Caco-2 (cell line): ENCODE measurements at regions not wholly inside any gene's neighbourhood (a gene's known extent, or its start where the extent isn't known, plus 50 kb on each side); places are given as distances from the start of the nearest gene placed in this dataset.

Source experiments
- BruUV-seq: library from RNA; stranded (reverse); fragments of 400-500 nt; replicated peaks from 2 replicates; lab custom pipeline; 2021; lab: Mats Ljungman, UMichigan
- CTCF ChIA-PET: fragments of 300-600 bp; sonication (Branson Sonifier 250); formaldehyde crosslinking; loops from one replicate; lab custom pipeline; 2022; ENCODE audit warnings: antibody characterized with exemption; lab: Charles Lee
- POLR2A ChIA-PET: fragments of 300-600 bp; sonication (Branson Sonifier 250); formaldehyde crosslinking; loops from one replicate; lab custom pipeline; 2022; ENCODE audit warnings: antibody characterized with exemption; lab: Charles Lee
- DNase-seq, 2 experiments: peaks; one replicate each; pipeline versions ENCODE4 v3.0.0 to v3.0.0-alpha.2; 2020 to 2022
- H3K27me3 ChIP-seq: replicated peaks from 2 replicates; pipeline ENCODE4 v1.6.0; 2011; ENCODE audit warnings: low read length; ENCODE audit not compliant: control insufficient read depth, insufficient read depth
- H3K36me3 ChIP-seq: 2 replicates; pipeline ENCODE4 v1.5.1; 2011; ENCODE audit warnings: low read length; ENCODE audit not compliant: control insufficient read depth, insufficient read depth
- H3K4me1 ChIP-seq: fragments of 250-450 bp; sonication (Bioruptor Pico); 2 replicates; pipeline ENCODE4 v1.5.1; 2020; ENCODE audit warnings: mild to moderate bottlenecking
- H3K4me3 ChIP-seq: 2 replicates; pipeline ENCODE4 v1.5.1; 2011; ENCODE audit warnings: low read depth, mild to moderate bottlenecking, control low read depth, low read length
- H3K9me3 ChIP-seq: fragments of 250-450 bp; sonication (Bioruptor Pico); 2 replicates; pipeline ENCODE4 v1.5.1; 2020; ENCODE audit warnings: mild to moderate bottlenecking, moderate library complexity
- H3K27ac Mint-ChIP-seq: one replicate; pipeline ENCODE4 v1.8.0; 2022; ENCODE audit warnings: mixed read lengths; ENCODE audit not compliant: unreplicated experiment
- H3K27me3 Mint-ChIP-seq: one replicate; pipeline ENCODE4 v1.8.0; 2022; ENCODE audit warnings: mixed read lengths; ENCODE audit not compliant: insufficient read depth, unreplicated experiment
- H3K36me3 Mint-ChIP-seq: one replicate; pipeline ENCODE4 v1.8.0; 2022; ENCODE audit warnings: mild to moderate bottlenecking, mixed read lengths; ENCODE audit not compliant: insufficient read depth, unreplicated experiment
- H3K4me1 Mint-ChIP-seq: one replicate; pipeline ENCODE4 v1.8.0; 2022; ENCODE audit warnings: low read depth, mixed read lengths; ENCODE audit not compliant: unreplicated experiment
- H3K4me3 Mint-ChIP-seq: one replicate; pipeline ENCODE4 v1.8.0; 2022; ENCODE audit warnings: mild to moderate bottlenecking, moderate library complexity, mixed read lengths; ENCODE audit not compliant: unreplicated experiment
- H3K9me3 Mint-ChIP-seq: one replicate; pipeline ENCODE4 v1.8.0; 2022; ENCODE audit warnings: mixed read lengths; ENCODE audit not compliant: unreplicated experiment
- intact Hi-C: fragments of 100-400 bp; cut with micrococcal nuclease; formaldehyde crosslinking; loops from one replicate; pipeline ENCODE4 v1.10.0; 2022; ENCODE audit not compliant: unreplicated experiment
- TF ChIP-seq, protein P1 (sequence below), 2 experiments: fragments of 200-600 bp in 1 of 2; IDR thresholded peaks; 1 replicate in 1 of 2; 2 replicates in 1 of 2; pipeline versions ENCODE4 v1.5.1 to v1.8.0; 2011 to 2022; ENCODE audit warnings: antibody characterized with exemption in 1 of 2, control low read depth in 1 of 2, inconsistent platforms in 1 of 2, low read depth in 1 of 2, low read length in 1 of 2, mild to moderate bottlenecking in 1 of 2, moderate library complexity in 1 of 2; ENCODE audit not compliant: insufficient read depth in 1 of 2, severe bottlenecking in 1 of 2, unreplicated experiment in 1 of 2

DNA sequence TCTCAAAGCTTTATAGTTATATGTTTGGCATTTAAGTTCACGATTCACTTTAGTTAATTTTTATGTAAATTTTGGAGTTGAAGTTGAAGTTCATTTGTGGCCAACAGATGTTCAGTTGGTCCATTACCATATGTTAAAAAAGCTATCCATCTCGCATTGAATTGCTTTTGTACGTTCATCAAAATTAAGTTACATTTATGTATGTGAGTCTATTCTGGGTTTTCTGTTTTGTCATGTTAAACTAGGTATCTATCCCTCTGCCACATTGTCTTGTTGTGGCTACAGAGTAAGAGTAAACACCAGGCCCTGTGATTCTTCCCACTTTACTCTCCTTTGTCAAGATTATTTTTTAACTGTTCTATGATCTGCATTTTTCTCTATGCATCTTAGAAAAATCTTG is 237.3 kb downstream of the BMP2 start:
- Histone ChIP-seq H3K9me3 (0 out of 2 replicates have a peak, but pooled peaks cover 7% of the 10 kb centered on the region), H3K36me3 (no peaks in the 10 kb centered on the region), H3K4me1 (no peaks in the 10 kb centered on the region), H3K27me3 (no peaks in the 10 kb centered on the region), H3K4me3 (no peak overlapping the region)
- intact Hi-C loops = no loop called here
- POLR2A ChIA-PET = no interaction called here
- CTCF ChIA-PET = no interaction called here
- TF ChIP-seq, protein P1, sequence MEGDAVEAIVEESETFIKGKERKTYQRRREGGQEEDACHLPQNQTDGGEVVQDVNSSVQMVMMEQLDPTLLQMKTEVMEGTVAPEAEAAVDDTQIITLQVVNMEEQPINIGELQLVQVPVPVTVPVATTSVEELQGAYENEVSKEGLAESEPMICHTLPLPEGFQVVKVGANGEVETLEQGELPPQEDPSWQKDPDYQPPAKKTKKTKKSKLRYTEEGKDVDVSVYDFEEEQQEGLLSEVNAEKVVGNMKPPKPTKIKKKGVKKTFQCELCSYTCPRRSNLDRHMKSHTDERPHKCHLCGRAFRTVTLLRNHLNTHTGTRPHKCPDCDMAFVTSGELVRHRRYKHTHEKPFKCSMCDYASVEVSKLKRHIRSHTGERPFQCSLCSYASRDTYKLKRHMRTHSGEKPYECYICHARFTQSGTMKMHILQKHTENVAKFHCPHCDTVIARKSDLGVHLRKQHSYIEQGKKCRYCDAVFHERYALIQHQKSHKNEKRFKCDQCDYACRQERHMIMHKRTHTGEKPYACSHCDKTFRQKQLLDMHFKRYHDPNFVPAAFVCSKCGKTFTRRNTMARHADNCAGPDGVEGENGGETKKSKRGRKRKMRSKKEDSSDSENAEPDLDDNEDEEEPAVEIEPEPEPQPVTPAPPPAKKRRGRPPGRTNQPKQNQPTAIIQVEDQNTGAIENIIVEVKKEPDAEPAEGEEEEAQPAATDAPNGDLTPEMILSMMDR (IDR thresholded peaks at IDR 0.05; ENCODE audit: insufficient read depth in 1 of 2, low read depth in 1 of 2, low read length in 1 of 2, severe bottlenecking in 1 of 2, unreplicated experiment in 1 of 2) = no peak
- no peaks in the 10 kb centered on the region for H3K4me1 Mint-ChIP-seq
- H3K9me3 Mint-ChIP-seq = peaks cover 19% of the 10 kb centered on the region
- H3K27me3 Mint-ChIP-seq = no peaks in the 10 kb centered on the region
- DNase-seq = no peak
- no TSS peak for BruUV-seq
- no peak overlapping the region for H3K27ac Mint-ChIP-seq
- no peak overlapping the region for H3K4me3 Mint-ChIP-seq
- H3K36me3 Mint-ChIP-seq = no peaks in the 10 kb centered on the region

DNA sequence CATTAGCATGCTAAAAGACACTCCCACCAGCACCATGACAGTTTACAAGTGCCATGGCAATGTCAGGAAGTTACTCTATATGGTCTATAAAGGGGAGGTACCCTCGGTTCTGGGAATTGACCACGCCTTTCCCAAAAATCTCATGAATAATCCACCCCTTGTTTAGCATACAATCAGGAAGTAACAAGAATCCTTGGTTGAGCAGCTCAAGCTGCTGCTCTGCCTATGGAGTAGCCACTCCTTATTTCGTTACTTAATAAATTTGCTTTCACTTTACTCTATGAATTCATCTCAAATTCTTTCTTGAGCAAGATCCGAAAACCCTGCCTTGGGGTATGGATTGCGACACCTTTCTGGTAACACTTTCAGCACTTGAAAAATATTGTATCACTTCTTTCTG is 243.0 kb downstream of the BMP2 start:
- TF ChIP-seq, protein P1 (IDR thresholded peaks at IDR 0.05; ENCODE audit: insufficient read depth in 1 of 2, low read depth in 1 of 2, low read length in 1 of 2, severe bottlenecking in 1 of 2, unreplicated experiment in 1 of 2) = no peak
- intact Hi-C loops = no loop called here
- Mint-ChIP-seq H3K4me3 (no peak overlapping the region), H3K4me1 (no peaks in the 10 kb centered on the region), H3K27me3 (peaks cover 3% of the 10 kb centered on the region), H3K36me3 (no peaks in the 10 kb centered on the region), H3K9me3 (peaks cover 21% of the 10 kb centered on the region), H3K27ac (no peak overlapping the region)
- POLR2A ChIA-PET = no interaction called here
- H3K36me3 ChIP-seq = no peaks in the 10 kb centered on the region
- H3K4me1 ChIP-seq = no peaks in the 10 kb centered on the region
- no peak overlapping the region for H3K4me3 ChIP-seq
- BruUV-seq = no TSS peak
- no peak for DNase-seq
- 0 out of 2 replicates have a peak, but pooled peaks cover 7% of the 10 kb centered on the region for H3K9me3 ChIP-seq
- CTCF ChIA-PET = no interaction called here
- no peaks in the 10 kb centered on the region for H3K27me3 ChIP-seq

DNA sequence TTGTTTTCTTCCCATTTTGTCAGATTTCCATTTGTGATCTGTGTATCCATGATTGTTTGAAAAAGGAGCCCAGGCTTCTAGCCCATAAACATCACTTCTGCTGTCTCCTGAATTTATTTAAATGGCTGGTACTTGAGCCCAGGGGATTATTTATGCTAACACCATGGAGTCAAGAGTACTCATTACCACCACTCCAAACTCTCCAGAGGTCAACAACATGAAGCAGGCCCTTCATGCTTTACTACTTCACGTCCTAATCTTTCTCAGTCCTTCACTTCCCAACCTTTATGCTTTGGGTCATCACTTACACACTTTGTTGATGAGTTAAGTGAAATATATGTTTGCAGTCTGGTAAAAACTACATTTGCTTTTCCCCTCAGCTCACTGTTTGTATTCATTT is 247.8 kb downstream of the BMP2 start:
- H3K27ac Mint-ChIP-seq = no peak overlapping the region
- ChIA-PET CTCF (no interaction called here), POLR2A (no interaction called here)
- no peaks in the 10 kb centered on the region for H3K9me3 Mint-ChIP-seq
- Histone ChIP-seq H3K9me3 (no peaks in the 10 kb centered on the region), H3K27me3 (no peaks in the 10 kb centered on the region), H3K4me3 (no peak overlapping the region), H3K4me1 (no peaks in the 10 kb centered on the region), H3K36me3 (no peaks in the 10 kb centered on the region)
- BruUV-seq = no TSS peak
- H3K4me1 Mint-ChIP-seq = no peaks in the 10 kb centered on the region
- no peaks in the 10 kb centered on the region for H3K36me3 Mint-ChIP-seq
- no peak overlapping the region for H3K4me3 Mint-ChIP-seq
- no peak for DNase-seq
- intact Hi-C loops = no loop called here
- H3K27me3 Mint-ChIP-seq = peaks cover 3% of the 10 kb centered on the region
- TF ChIP-seq, protein P1 (IDR thresholded peaks at IDR 0.05; ENCODE audit: insufficient read depth in 1 of 2, low read depth in 1 of 2, low read length in 1 of 2, severe bottlenecking in 1 of 2, unreplicated experiment in 1 of 2) = no peak
